Mesendoderm (in vitro differentiated cells): ENCODE measurements at regions not wholly inside any gene's neighbourhood (a gene's known extent, or its start where the extent isn't known, plus 50 kb on each side); places are given as distances from the start of the nearest gene placed in this dataset.

Source experiments
- DNase-seq: peaks from one replicate; pipeline ENCODE4 v3.0.0; 2013
- H2AK5ac ChIP-seq: 2 replicates; pipeline ENCODE4 v1.6.1; 2013; ENCODE audit warnings: low read length, inconsistent platforms
- H2BK120ac ChIP-seq: 2 replicates; pipeline ENCODE4 v1.6.1; 2013; ENCODE audit warnings: low read depth, mild to moderate bottlenecking, low read length, moderate library complexity, mixed read lengths
- H2BK15ac ChIP-seq: replicated peaks from 2 replicates; pipeline ENCODE4 v1.6.1; 2013; ENCODE audit warnings: low read depth, mild to moderate bottlenecking, moderate library complexity
- H2BK5ac ChIP-seq: 2 replicates; pipeline ENCODE4 v1.6.1; 2013; ENCODE audit warnings: low read length, inconsistent platforms
- H3K18ac ChIP-seq: 2 replicates; pipeline ENCODE4 v1.6.1; 2013; ENCODE audit warnings: mild to moderate bottlenecking, low read length, mixed read lengths
- H3K23ac ChIP-seq: one replicate; pipeline ENCODE4 v1.6.1; 2013; ENCODE audit warnings: low read length
- H3K27ac ChIP-seq: 2 replicates; pipeline ENCODE4 v1.5.1; 2013; ENCODE audit warnings: low read depth, mild to moderate bottlenecking, inconsistent platforms, low read length, moderate library complexity
- H3K27me3 ChIP-seq: 2 replicates; pipeline ENCODE4 v1.6.1; 2013; ENCODE audit warnings: low read length, control low read depth, mild to moderate bottlenecking, inconsistent platforms; ENCODE audit not compliant: insufficient read depth, poor library complexity
- H3K36me3 ChIP-seq: 2 replicates; pipeline ENCODE4 v1.6.1; 2013; ENCODE audit warnings: low read length, inconsistent platforms; ENCODE audit not compliant: control insufficient read depth, insufficient read depth
- H3K4ac ChIP-seq: one replicate; pipeline ENCODE4 v1.6.1; 2013; ENCODE audit warnings: low read depth, mild to moderate bottlenecking, low read length, moderate library complexity
- H3K4me1 ChIP-seq: 2 replicates; pipeline ENCODE4 v1.6.1; 2013; ENCODE audit warnings: low read depth, low read length, inconsistent platforms; ENCODE audit not compliant: control insufficient read depth
- H3K4me2 ChIP-seq: 2 replicates; pipeline ENCODE4 v1.6.1; 2013; ENCODE audit warnings: low read length
- H3K4me3 ChIP-seq: 2 replicates; pipeline ENCODE4 v1.5.1; 2013; ENCODE audit warnings: mild to moderate bottlenecking, low read length
- H3K56ac ChIP-seq: one replicate; pipeline ENCODE4 v1.6.1; 2013; ENCODE audit warnings: low read length
- H3K79me1 ChIP-seq: 2 replicates; pipeline ENCODE4 v1.6.1; 2013; ENCODE audit warnings: low read length, inconsistent platforms
- H3K79me2 ChIP-seq: 2 replicates; pipeline ENCODE4 v1.6.1; 2013; ENCODE audit warnings: mild to moderate bottlenecking, low read length; ENCODE audit not compliant: control insufficient read depth, insufficient read depth
- H3K9ac ChIP-seq: 2 replicates; pipeline ENCODE4 v1.6.1; 2013; ENCODE audit warnings: low read length, inconsistent platforms
- H4K5ac ChIP-seq: one replicate; pipeline ENCODE4 v1.6.1; 2013; ENCODE audit warnings: low read length
- H4K8ac ChIP-seq: one replicate; pipeline ENCODE4 v1.6.1; 2013; ENCODE audit warnings: low read depth, mild to moderate bottlenecking, control low read depth, low read length, moderate library complexity
- WGBS: extraction: QIAGEN DNeasy Blood & Tissue Kit; methylation state at CpG from one replicate; pipeline ENCODE4 v1.1.7; 2013; ENCODE audit warnings: low lambda C conversion rate, missing lambda C conversion rate; ENCODE audit not compliant: insufficient coverage; ENCODE audit errors: extremely low coverage; 5-methylcytosine and 5-hydroxymethylcytosine counted together

GRCh38 chr2:47315475-47315874 is 53.6 kb upstream of the EPCAM start:
- DNase-seq: no peak
- no peak overlapping the region for H3K4me2 ChIP-seq
- no peaks in the 10 kb centered on the region for H3K27me3 ChIP-seq
- H3K79me2 ChIP-seq: no peaks in the 10 kb centered on the region
- peaks cover 3% of the 10 kb centered on the region for H3K4me1 ChIP-seq
- no peak overlapping the region for H3K23ac ChIP-seq
- H3K56ac ChIP-seq: no peak overlapping the region
- H3K4me3 ChIP-seq: no peak overlapping the region
- no peaks in the 10 kb centered on the region for H3K36me3 ChIP-seq
- H4K8ac ChIP-seq: no peak overlapping the region
- no peak overlapping the region for H4K5ac ChIP-seq
- no peak overlapping the region for H2BK5ac ChIP-seq
- H2BK120ac ChIP-seq: no peak overlapping the region
- H3K18ac ChIP-seq: no peak overlapping the region
- no CpG with 5 or more reads among the region's 5 CpGs for WGBS
- H3K79me1 ChIP-seq: no peaks in the 10 kb centered on the region
- no peak overlapping the region for H3K27ac ChIP-seq
- H3K4ac ChIP-seq: no peak overlapping the region
- no peak overlapping the region for H2BK15ac ChIP-seq
- H3K9ac ChIP-seq: no peak overlapping the region
- H2AK5ac ChIP-seq: no peak overlapping the region

- Histone ChIP-seq H3K4me2 (no peak overlapping the region), H3K79me2 (no peaks in the 10 kb centered on the region), H2BK5ac (no peak overlapping the region), H2BK120ac (no peak overlapping the region), H3K27me3 (no peaks in the 10 kb centered on the region), H3K27ac (no peak overlapping the region), H3K18ac (no peak overlapping the region), H3K79me1 (no peaks in the 10 kb centered on the region), H3K56ac (no peak overlapping the region), H3K23ac (no peak overlapping the region), H3K4me1 (peaks cover 10% of the 10 kb centered on the region), H3K9ac (no peak overlapping the region), H3K4me3 (no peak overlapping the region), H3K36me3 (no peaks in the 10 kb centered on the region), H4K8ac (no peak overlapping the region), H2AK5ac (no peak overlapping the region), H2BK15ac (no peak overlapping the region), H3K4ac (no peak overlapping the region), H4K5ac (no peak overlapping the region)
- DNase-seq: no peak
- whole genome bisulfite sequencing: no CpG with 5 or more reads among the region's 2 CpGs
Observed at GRCh38 chr2:47313728-47314127, 55.4 kb upstream of the EPCAM start.

GRCh38 chr2:47313141-47313691 is 55.9 kb upstream of the EPCAM start:
- Histone ChIP-seq H2BK5ac (no peak overlapping the region), H2AK5ac (no peak overlapping the region), H3K36me3 (no peaks in the 10 kb centered on the region), H3K4me2 (no peak overlapping the region), H4K5ac (no peak overlapping the region), H2BK15ac (no peak overlapping the region), H3K4me1 (peaks cover 10% of the 10 kb centered on the region), H3K18ac (no peak overlapping the region), H4K8ac (no peak overlapping the region), H3K27me3 (no peaks in the 10 kb centered on the region), H3K4ac (no peak overlapping the region), H3K4me3 (no peak overlapping the region), H3K27ac (no peak overlapping the region), H2BK120ac (no peak overlapping the region), H3K79me2 (no peaks in the 10 kb centered on the region), H3K79me1 (no peaks in the 10 kb centered on the region), H3K23ac (no peak overlapping the region), H3K56ac (no peak overlapping the region), H3K9ac (no peak overlapping the region)
- WGBS: no CpG with 5 or more reads among the region's 6 CpGs
- DNase-seq: peak; percentile 83

GRCh38 chr2:47312491-47312850 is 56.6 kb upstream of the EPCAM start:
- no peak overlapping the region for H4K8ac ChIP-seq

GRCh38 chr2:47311764-47312490 is 57.2 kb upstream of the EPCAM start:
- Histone ChIP-seq H3K27me3 (no peaks in the 10 kb centered on the region), H2BK5ac (no peak overlapping the region), H2AK5ac (no peak overlapping the region), H3K18ac (no peak overlapping the region), H3K79me2 (no peaks in the 10 kb centered on the region), H4K5ac (no peak overlapping the region), H3K56ac (no peak overlapping the region), H2BK120ac (no peak overlapping the region), H3K79me1 (no peaks in the 10 kb centered on the region), H3K4ac (no peak overlapping the region), H3K27ac (no peak overlapping the region), H3K23ac (no peak overlapping the region), H3K36me3 (no peaks in the 10 kb centered on the region), H3K9ac (no peak overlapping the region), H3K4me2 (no peak overlapping the region), H2BK15ac (no peak overlapping the region), H4K8ac (no peak overlapping the region), H3K4me3 (no peak overlapping the region), H3K4me1 (peaks cover 10% of the 10 kb centered on the region)
- no CpG with 5 or more reads among the region's 7 CpGs for WGBS
- no peak for DNase-seq

More at GRCh38 chr2:47312491-47312850, 56.6 kb upstream of the EPCAM start:
- H3K79me2 ChIP-seq: no peaks in the 10 kb centered on the region
- H3K79me1 ChIP-seq: no peaks in the 10 kb centered on the region
- no peak overlapping the region for H3K18ac ChIP-seq
- H2BK5ac ChIP-seq: no peak overlapping the region
- H2AK5ac ChIP-seq: no peak overlapping the region
- no peak overlapping the region for H2BK120ac ChIP-seq
- H3K27me3 ChIP-seq: no peaks in the 10 kb centered on the region
- no peak overlapping the region for H3K4me3 ChIP-seq
- H2BK15ac ChIP-seq: no peak overlapping the region
- H3K4me2 ChIP-seq: no peak overlapping the region
- H3K36me3 ChIP-seq: no peaks in the 10 kb centered on the region
- DNase-seq: no peak
- H3K4me1 ChIP-seq: peaks cover 10% of the 10 kb centered on the region
- WGBS: no CpG with 5 or more reads among the region's 1 CpG
- no peak overlapping the region for H4K5ac ChIP-seq
- H3K23ac ChIP-seq: no peak overlapping the region
- no peak overlapping the region for H3K27ac ChIP-seq
- H3K4ac ChIP-seq: no peak overlapping the region
- H3K56ac ChIP-seq: no peak overlapping the region
- no peak overlapping the region for H3K9ac ChIP-seq
